ENCODE measurements at regions not wholly inside any gene's neighbourhood (a gene's known extent, or its start where the extent isn't known, plus 50 kb on each side); places are given as distances from the start of the nearest gene placed in this dataset.

GRCh38 chr1:82844447-82844846 lies 1043.7 kb downstream of the ADGRL2 start:
- TF ChIP-seq CTCF (IDR thresholded peaks at IDR 0.05) (no peak), POLR2A (IDR thresholded peaks at IDR 0.05) (no peak), POLR2AphosphoS5 (IDR thresholded peaks at IDR 0.05) (no peak), EP300 (IDR thresholded peaks at IDR 0.05) (no peak)

Data from suprapubic skin (tissue), 4 donors.